ENCODE measurements at regions not wholly inside any gene's neighbourhood (a gene's known extent, or its start where the extent isn't known, plus 50 kb on each side); places are given as distances from the start of the nearest gene placed in this dataset.

GRCh38 chr3:74713977-74714376 is 99.5 kb upstream of the CNTN3 start:
- no peaks in the 10 kb centered on the region for H3K27me3 ChIP-seq (ENCODE audit: control insufficient read depth, insufficient read depth, low read length, poor library complexity, severe bottlenecking)
- H3K36me3 ChIP-seq (ENCODE audit: control insufficient read depth, insufficient read depth, low read length), result no peaks in the 10 kb centered on the region
- H3K4me3 ChIP-seq (ENCODE audit: insufficient read depth, low read depth, low read length), result no peak overlapping the region
- H3K9me3 ChIP-seq (ENCODE audit: control insufficient read depth, low read length), result no peaks in the 10 kb centered on the region
- WGBS, 2 experiments, result 94 to 95% methylated on average over 4 of the region's 4 CpGs
- no peaks in the 10 kb centered on the region for H3K4me1 ChIP-seq (ENCODE audit: control insufficient read depth, insufficient read depth, low read length)
- no peak overlapping the region for H3K27ac ChIP-seq (ENCODE audit: insufficient read depth, low read depth, low read length, poor library complexity, severe bottlenecking)

- no peak overlapping the region for H3K4me3 ChIP-seq (ENCODE audit: insufficient read depth, low read depth, low read length)
- H3K27me3 ChIP-seq (ENCODE audit: control insufficient read depth, insufficient read depth, low read length, poor library complexity, severe bottlenecking), result no peaks in the 10 kb centered on the region
- WGBS, 2 experiments, result 89 to 90% methylated on average over 31 of the region's 31 CpGs
- no peaks in the 10 kb centered on the region for H3K36me3 ChIP-seq (ENCODE audit: control insufficient read depth, insufficient read depth, low read length)
- no peak overlapping the region for H3K27ac ChIP-seq (ENCODE audit: insufficient read depth, low read depth, low read length, poor library complexity, severe bottlenecking)
- H3K4me1 ChIP-seq (ENCODE audit: control insufficient read depth, insufficient read depth, low read length), result no peaks in the 10 kb centered on the region
- H3K9me3 ChIP-seq (ENCODE audit: control insufficient read depth, low read length), result no peaks in the 10 kb centered on the region
Measured at GRCh38 chr3:74711913-74712512, 97.6 kb upstream of the CNTN3 start.

- no peak overlapping the region for H3K27ac ChIP-seq (ENCODE audit: insufficient read depth, low read depth, low read length, poor library complexity, severe bottlenecking)
- H3K9me3 ChIP-seq (ENCODE audit: control insufficient read depth, low read length), result no peaks in the 10 kb centered on the region
- 87 to 97% methylated on average over 2 to 3 of the region's 3 CpGs for WGBS, 2 experiments
- H3K27me3 ChIP-seq (ENCODE audit: control insufficient read depth, insufficient read depth, low read length, poor library complexity, severe bottlenecking), result no peaks in the 10 kb centered on the region
- no peak overlapping the region for H3K4me3 ChIP-seq (ENCODE audit: insufficient read depth, low read depth, low read length)
- no peaks in the 10 kb centered on the region for H3K4me1 ChIP-seq (ENCODE audit: control insufficient read depth, insufficient read depth, low read length)
- H3K36me3 ChIP-seq (ENCODE audit: control insufficient read depth, insufficient read depth, low read length), result no peaks in the 10 kb centered on the region
Measured at GRCh38 chr3:74709951-74710350, 95.5 kb upstream of the CNTN3 start.

DNA sequence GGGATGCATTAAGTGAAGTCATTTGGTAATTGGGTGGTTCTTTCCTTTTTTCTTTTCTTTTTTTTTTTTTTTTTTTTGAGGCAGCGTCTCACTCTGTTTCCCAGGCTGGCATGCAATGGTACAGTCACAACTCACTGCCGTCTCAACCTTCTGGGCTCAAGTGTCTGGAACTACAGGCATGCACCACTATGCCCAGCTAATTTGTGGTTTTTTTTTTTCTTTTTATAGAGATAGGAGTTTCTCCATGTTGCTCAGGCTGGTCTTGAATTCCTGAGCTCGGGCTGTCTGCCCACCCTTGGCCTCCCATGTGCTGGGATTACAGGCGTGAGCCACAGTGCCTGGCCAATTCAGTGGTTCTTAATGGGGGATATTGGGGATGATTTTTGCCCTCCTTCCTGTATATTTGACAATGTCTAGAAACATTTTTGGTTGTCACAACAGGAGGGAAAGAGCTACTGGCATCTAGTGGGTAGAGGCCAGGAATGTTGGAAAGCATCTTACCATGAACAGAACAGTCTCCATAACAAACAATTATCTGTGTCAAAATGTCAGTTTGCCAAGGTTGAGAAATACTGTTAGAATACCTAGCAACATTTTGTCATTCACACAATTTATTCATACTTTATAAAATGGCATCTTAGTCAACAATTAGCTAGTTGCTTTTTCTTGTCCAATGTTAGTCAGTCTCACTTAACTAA is 79.4 kb upstream of the CNTN3 start:
- WGBS, 2 experiments, result 89 to 93% methylated on average over 4 of the region's 4 CpGs
- Histone ChIP-seq H3K9me3 (ENCODE audit: control insufficient read depth, low read length) (no peaks in the 10 kb centered on the region), H3K27ac (ENCODE audit: insufficient read depth, low read depth, low read length, poor library complexity, severe bottlenecking) (no peak overlapping the region), H3K4me1 (ENCODE audit: control insufficient read depth, insufficient read depth, low read length) (no peaks in the 10 kb centered on the region), H3K4me3 (ENCODE audit: insufficient read depth, low read depth, low read length) (no peak overlapping the region), H3K27me3 (ENCODE audit: control insufficient read depth, insufficient read depth, low read length, poor library complexity, severe bottlenecking) (no peaks in the 10 kb centered on the region), H3K36me3 (ENCODE audit: control insufficient read depth, insufficient read depth, low read length) (no peaks in the 10 kb centered on the region)

GRCh38 chr3:74693251-74693650 is 78.8 kb upstream of the CNTN3 start:
- no peaks in the 10 kb centered on the region for H3K36me3 ChIP-seq (ENCODE audit: control insufficient read depth, insufficient read depth, low read length)

DNA sequence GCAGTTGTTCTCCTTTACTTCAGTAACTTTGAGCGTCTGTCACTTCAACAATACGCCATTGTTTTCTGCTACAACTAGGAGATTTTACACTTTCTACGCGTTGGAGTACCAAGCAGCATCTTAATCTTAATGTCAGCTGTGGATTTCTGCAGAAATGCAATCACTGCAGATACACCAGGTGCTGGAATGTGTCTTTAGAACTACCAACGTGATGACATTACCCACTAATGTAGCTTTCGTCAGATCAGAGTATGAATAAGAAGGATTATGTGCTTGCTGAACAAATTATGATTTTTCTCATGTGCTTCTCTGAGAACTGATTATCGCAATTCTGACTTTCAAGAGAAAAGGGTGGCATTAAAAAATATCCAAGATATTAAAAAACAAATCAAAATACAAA is 77.5 kb upstream of the CNTN3 start:
- no peaks in the 10 kb centered on the region for H3K36me3 ChIP-seq (ENCODE audit: control insufficient read depth, insufficient read depth, low read length)
- H3K27ac ChIP-seq (ENCODE audit: insufficient read depth, low read depth, low read length, poor library complexity, severe bottlenecking), result no peak overlapping the region
- 88 to 89% methylated on average over 6 to 7 of the region's 7 CpGs for WGBS, 2 experiments
- no peak overlapping the region for H3K4me3 ChIP-seq (ENCODE audit: insufficient read depth, low read depth, low read length)
- no peaks in the 10 kb centered on the region for H3K27me3 ChIP-seq (ENCODE audit: control insufficient read depth, insufficient read depth, low read length, poor library complexity, severe bottlenecking)
- no peaks in the 10 kb centered on the region for H3K4me1 ChIP-seq (ENCODE audit: control insufficient read depth, insufficient read depth, low read length)
- no peaks in the 10 kb centered on the region for H3K9me3 ChIP-seq (ENCODE audit: control insufficient read depth, low read length)

More at GRCh38 chr3:74693251-74693650, 78.8 kb upstream of the CNTN3 start:
- H3K27ac ChIP-seq (ENCODE audit: insufficient read depth, low read depth, low read length, poor library complexity, severe bottlenecking), result no peak overlapping the region
- 95 to 100% methylated on average over 2 of the region's 2 CpGs for WGBS, 2 experiments
- H3K4me1 ChIP-seq (ENCODE audit: control insufficient read depth, insufficient read depth, low read length), result no peaks in the 10 kb centered on the region
- no peak overlapping the region for H3K4me3 ChIP-seq (ENCODE audit: insufficient read depth, low read depth, low read length)
- no peaks in the 10 kb centered on the region for H3K9me3 ChIP-seq (ENCODE audit: control insufficient read depth, low read length)
- no peaks in the 10 kb centered on the region for H3K27me3 ChIP-seq (ENCODE audit: control insufficient read depth, insufficient read depth, low read length, poor library complexity, severe bottlenecking)

- Histone ChIP-seq H3K4me3 (ENCODE audit: insufficient read depth, low read depth, low read length) (no peak overlapping the region), H3K4me1 (ENCODE audit: control insufficient read depth, insufficient read depth, low read length) (no peaks in the 10 kb centered on the region), H3K27me3 (ENCODE audit: control insufficient read depth, insufficient read depth, low read length, poor library complexity, severe bottlenecking) (no peaks in the 10 kb centered on the region), H3K36me3 (ENCODE audit: control insufficient read depth, insufficient read depth, low read length) (no peaks in the 10 kb centered on the region), H3K9me3 (ENCODE audit: control insufficient read depth, low read length) (no peaks in the 10 kb centered on the region), H3K27ac (ENCODE audit: insufficient read depth, low read depth, low read length, poor library complexity, severe bottlenecking) (no peak overlapping the region)
- WGBS, 2 experiments, result 88 to 92% methylated on average over 1 of the region's 1 CpG
Measured at GRCh38 chr3:74673326-74673725, 58.9 kb upstream of the CNTN3 start.

DNA sequence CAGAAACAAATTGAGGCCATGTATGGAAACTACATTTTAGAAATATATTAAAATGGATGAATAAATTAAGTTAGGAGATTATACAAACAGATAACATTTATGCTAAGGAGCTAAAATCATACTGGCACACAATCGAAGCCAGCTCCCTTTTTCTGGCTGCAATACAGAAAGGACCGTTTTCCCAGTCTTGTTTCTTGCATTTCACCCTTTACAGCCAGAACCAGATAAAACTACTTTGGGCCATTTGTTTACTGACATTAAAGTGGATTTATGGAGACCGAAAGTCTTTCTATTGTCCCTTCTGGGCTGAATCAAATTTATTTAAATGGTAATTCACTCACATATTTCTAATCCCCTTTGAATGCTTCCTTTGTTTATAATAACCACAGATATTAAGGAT is 50.1 kb upstream of the CNTN3 start:
- no peak overlapping the region for H3K4me3 ChIP-seq (ENCODE audit: insufficient read depth, low read depth, low read length)
- H3K27ac ChIP-seq (ENCODE audit: insufficient read depth, low read depth, low read length, poor library complexity, severe bottlenecking), result no peak overlapping the region
- no peaks in the 10 kb centered on the region for H3K9me3 ChIP-seq (ENCODE audit: control insufficient read depth, low read length)
- H3K27me3 ChIP-seq (ENCODE audit: control insufficient read depth, insufficient read depth, low read length, poor library complexity, severe bottlenecking), result no peaks in the 10 kb centered on the region
- WGBS, 2 experiments, result 88 to 95% methylated on average over 2 to 3 of the region's 3 CpGs
- no peaks in the 10 kb centered on the region for H3K4me1 ChIP-seq (ENCODE audit: control insufficient read depth, insufficient read depth, low read length)
- H3K36me3 ChIP-seq (ENCODE audit: control insufficient read depth, insufficient read depth, low read length), result no peaks in the 10 kb centered on the region

All from ectodermal cell (in vitro differentiated cells).